ENCODE measurements at regions not wholly inside any gene's neighbourhood (a gene's known extent, or its start where the extent isn't known, plus 50 kb on each side); places are given as distances from the start of the nearest gene placed in this dataset.
A peak's percentile ranks its signal among the peaks of the same experiment; 100 is the strongest.

- Histone ChIP-seq H3K36me3 (ENCODE audit: control insufficient read depth in 2 of 3, insufficient read depth in 3 of 3, low read length in 3 of 3) (no peaks in the 10 kb centered on the region), H3K4me3 (ENCODE audit: low read length in 3 of 3) (no peak overlapping the region), H3K4me1 (ENCODE audit: control insufficient read depth in 2 of 3, insufficient read depth in 2 of 3, low read depth in 1 of 3, low read length in 3 of 3) (no peaks in the 10 kb centered on the region), H3K27ac (ENCODE audit: low read depth in 2 of 2, low read length in 2 of 2) (no peak overlapping the region), H3K9me3 (ENCODE audit: control insufficient read depth in 2 of 3, insufficient read depth in 1 of 3, low read length in 3 of 3) (no peaks in the 10 kb centered on the region), H3K27me3 (ENCODE audit: control insufficient read depth, insufficient read depth, low read length) (no peaks in the 10 kb centered on the region), H3K9ac (ENCODE audit: low read length in 3 of 3) (no peak overlapping the region)
- FAIRE-seq (no peak), DNase-seq (no peak)
- intact Hi-C loops (cut with DNase I), result no loop called here
- TF ChIP-seq CTCF (IDR thresholded peaks at IDR 0.05; ENCODE audit: borderline replicate concordance, extremely low read depth, insufficient read depth), result no peak
These were observed 1299.1 kb upstream of the ZEB2 start for GRCh38 chr2:145818890-145819504.

GRCh38 chr2:145815933-145816332, 1296.0 kb upstream of the ZEB2 start:
- FAIRE-seq, result no peak

GRCh38 chr2:145813481-145813880, 1293.6 kb upstream of the ZEB2 start:
- intact Hi-C loops (cut with DNase I), result no loop called here
- TF ChIP-seq CTCF (IDR thresholded peaks at IDR 0.05; ENCODE audit: borderline replicate concordance, extremely low read depth, insufficient read depth), result no peak
- no peaks in the 10 kb centered on the region for H3K36me3 ChIP-seq (ENCODE audit: control insufficient read depth in 2 of 3, insufficient read depth in 3 of 3, low read length in 3 of 3)
- no peak overlapping the region for H3K9ac ChIP-seq (ENCODE audit: low read length in 3 of 3)
- FAIRE-seq (no peak), DNase-seq (peak in 2 of 5 donors; percentile 41 to 76)
- H3K27ac ChIP-seq (ENCODE audit: low read depth in 2 of 2, low read length in 2 of 2), result no peak overlapping the region
- no peak overlapping the region for H3K4me3 ChIP-seq (ENCODE audit: low read length in 3 of 3)
- H3K4me1 ChIP-seq (ENCODE audit: control insufficient read depth in 2 of 3, insufficient read depth in 2 of 3, low read depth in 1 of 3, low read length in 3 of 3), result no peaks in the 10 kb centered on the region
- H3K27me3 ChIP-seq (ENCODE audit: control insufficient read depth, insufficient read depth, low read length), result no peaks in the 10 kb centered on the region
- H3K9me3 ChIP-seq (ENCODE audit: control insufficient read depth in 2 of 3, insufficient read depth in 1 of 3, low read length in 3 of 3), result no peaks in the 10 kb centered on the region

More at GRCh38 chr2:145815933-145816332, 1296.0 kb upstream of the ZEB2 start:
- H3K4me1 ChIP-seq (ENCODE audit: control insufficient read depth in 2 of 3, insufficient read depth in 2 of 3, low read depth in 1 of 3, low read length in 3 of 3), result no peaks in the 10 kb centered on the region
- H3K4me3 ChIP-seq (ENCODE audit: low read length in 3 of 3), result no peak overlapping the region
- H3K27ac ChIP-seq (ENCODE audit: low read depth in 2 of 2, low read length in 2 of 2), result no peak overlapping the region
- no peaks in the 10 kb centered on the region for H3K9me3 ChIP-seq (ENCODE audit: control insufficient read depth in 2 of 3, insufficient read depth in 1 of 3, low read length in 3 of 3)
- no peak for DNase-seq
- H3K36me3 ChIP-seq (ENCODE audit: control insufficient read depth in 2 of 3, insufficient read depth in 3 of 3, low read length in 3 of 3), result no peaks in the 10 kb centered on the region
- H3K9ac ChIP-seq (ENCODE audit: low read length in 3 of 3), result no peak overlapping the region
- intact Hi-C loops (cut with DNase I), result no loop called here
- H3K27me3 ChIP-seq (ENCODE audit: control insufficient read depth, insufficient read depth, low read length), result no peaks in the 10 kb centered on the region
- no peak for TF ChIP-seq CTCF (IDR thresholded peaks at IDR 0.05; ENCODE audit: borderline replicate concordance, extremely low read depth, insufficient read depth)

GRCh38 chr2:145812165-145812554, 1292.2 kb upstream of the ZEB2 start:
- intact Hi-C loops (cut with DNase I), result no loop called here
- Histone ChIP-seq H3K9me3 (ENCODE audit: control insufficient read depth in 2 of 3, insufficient read depth in 1 of 3, low read length in 3 of 3) (no peaks in the 10 kb centered on the region), H3K9ac (ENCODE audit: low read length in 3 of 3) (no peak overlapping the region), H3K36me3 (ENCODE audit: control insufficient read depth in 2 of 3, insufficient read depth in 3 of 3, low read length in 3 of 3) (no peaks in the 10 kb centered on the region), H3K27ac (ENCODE audit: low read depth in 2 of 2, low read length in 2 of 2) (no peak overlapping the region), H3K27me3 (ENCODE audit: control insufficient read depth, insufficient read depth, low read length) (no peaks in the 10 kb centered on the region), H3K4me3 (ENCODE audit: low read length in 3 of 3) (no peak overlapping the region), H3K4me1 (ENCODE audit: control insufficient read depth in 2 of 3, insufficient read depth in 2 of 3, low read depth in 1 of 3, low read length in 3 of 3) (no peaks in the 10 kb centered on the region)
- FAIRE-seq (no peak), DNase-seq (peak in 3 of 5 donors; percentile 29 to 62 (median 61))
- TF ChIP-seq CTCF (IDR thresholded peaks at IDR 0.05; ENCODE audit: borderline replicate concordance, extremely low read depth, insufficient read depth), result no peak

All from kidney (tissue), 13 donors.